Activated naive CD4-positive, alpha-beta T cell treated with anti-CD3 and anti-CD28 coated beads, Interleukin-2, amount 50 U/mL, for 16 hours (primary cell): ENCODE measurements at regions not wholly inside any gene's neighbourhood (a gene's known extent, or its start where the extent isn't known, plus 50 kb on each side); places are given as distances from the start of the nearest gene placed in this dataset.
"Not testable (repeated sequence)": the region's sequence is repeated elsewhere in the genome, so short reads cannot be mapped to it uniquely, and the experiment has no call there.

Experiments
- DNase-seq: peaks from one replicate; pipeline ENCODE4 v3.0.0-alpha.2; 2020

GRCh38 chr4:8673106-8673505, 80.5 kb downstream of the CPZ start:
- not testable (repeated sequence) for DNase-seq

GRCh38 chr4:8672486-8672885, 79.9 kb downstream of the CPZ start:
- no peak for DNase-seq

GRCh38 chr4:8671712-8672290, 79.2 kb downstream of the CPZ start:
- DNase-seq, result no peak
